ENCODE measurements at regions not wholly inside any gene's neighbourhood (a gene's known extent, or its start where the extent isn't known, plus 50 kb on each side); places are given as distances from the start of the nearest gene placed in this dataset.
"Not testable (repeated sequence)": the region's sequence is repeated elsewhere in the genome, so short reads cannot be mapped to it uniquely, and the experiment has no call there.

- no peak for DNase-seq (ENCODE audit: low spot score)
- Mint-ChIP-seq H3K27ac (no peak overlapping the region), H3K27me3 (ENCODE audit: insufficient read depth) (peaks cover 1% of the 10 kb centered on the region), H3K4me1 (ENCODE audit: low read depth) (no peaks in the 10 kb centered on the region), H3K4me3 (no peak overlapping the region), H3K36me3 (ENCODE audit: low read depth) (no peaks in the 10 kb centered on the region), H3K9me3 (peaks cover 3% of the 10 kb centered on the region)
- intact Hi-C loops (cut with micrococcal nuclease) = no loop called here
These were observed 193.2 kb downstream of the NDUFA10 start for GRCh38 chr2:239831861-239832489.

GRCh38 chr2:239831001-239831731 is 194.0 kb downstream of the NDUFA10 start:
- no peak for DNase-seq (ENCODE audit: low spot score)
- peaks cover 3% of the 10 kb centered on the region for H3K9me3 Mint-ChIP-seq
- no peaks in the 10 kb centered on the region for H3K27me3 Mint-ChIP-seq (ENCODE audit: insufficient read depth)
- H3K27ac Mint-ChIP-seq = no peak overlapping the region
- intact Hi-C loops (cut with micrococcal nuclease) = no loop called here
- H3K4me1 Mint-ChIP-seq (ENCODE audit: low read depth) = no peaks in the 10 kb centered on the region
- no peaks in the 10 kb centered on the region for H3K36me3 Mint-ChIP-seq (ENCODE audit: low read depth)
- no peak overlapping the region for H3K4me3 Mint-ChIP-seq

GRCh38 chr2:239830121-239831000 is 194.8 kb downstream of the NDUFA10 start:
- DNase-seq (ENCODE audit: low spot score) = no peak
- Mint-ChIP-seq H3K4me1 (ENCODE audit: low read depth) (no peaks in the 10 kb centered on the region), H3K4me3 (no peak overlapping the region), H3K9me3 (no peaks in the 10 kb centered on the region), H3K36me3 (ENCODE audit: low read depth) (no peaks in the 10 kb centered on the region), H3K27ac (no peak overlapping the region), H3K27me3 (ENCODE audit: insufficient read depth) (no peaks in the 10 kb centered on the region)
- intact Hi-C loops (cut with micrococcal nuclease) = no loop called here

- Mint-ChIP-seq H3K27me3 (ENCODE audit: insufficient read depth) (peaks cover under 1% of the 10 kb centered on the region), H3K9me3 (no peaks in the 10 kb centered on the region), H3K36me3 (ENCODE audit: low read depth) (no peaks in the 10 kb centered on the region), H3K27ac (no peak overlapping the region), H3K4me1 (ENCODE audit: low read depth) (no peaks in the 10 kb centered on the region), H3K4me3 (no peak overlapping the region)
- intact Hi-C loops (cut with micrococcal nuclease) = no loop called here
- no peak for DNase-seq (ENCODE audit: low spot score)
These were observed 195.8 kb downstream of the NDUFA10 start for GRCh38 chr2:239829326-239829725.

- H3K9me3 Mint-ChIP-seq; H3K36me3 Mint-ChIP-seq (ENCODE audit: low read depth); H3K27me3 Mint-ChIP-seq (ENCODE audit: insufficient read depth); H3K4me3 Mint-ChIP-seq; DNase-seq (ENCODE audit: low spot score); H3K4me1 Mint-ChIP-seq (ENCODE audit: low read depth); H3K27ac Mint-ChIP-seq; intact Hi-C loops (cut with micrococcal nuclease): not testable (repeated sequence)
These were observed 196.2 kb downstream of the NDUFA10 start for GRCh38 chr2:239828973-239829275.

- Mint-ChIP-seq H3K36me3 (ENCODE audit: low read depth) (no peaks in the 10 kb centered on the region), H3K4me1 (ENCODE audit: low read depth) (no peaks in the 10 kb centered on the region), H3K27ac (no peak overlapping the region), H3K4me3 (no peak overlapping the region), H3K27me3 (ENCODE audit: insufficient read depth) (peaks cover 2% of the 10 kb centered on the region), H3K9me3 (no peaks in the 10 kb centered on the region)
- intact Hi-C loops (cut with micrococcal nuclease) = no loop called here
- DNase-seq (ENCODE audit: low spot score) = no peak
These were observed 196.8 kb downstream of the NDUFA10 start for GRCh38 chr2:239828192-239828972.

- H3K27ac Mint-ChIP-seq = no peak overlapping the region
- H3K36me3 Mint-ChIP-seq (ENCODE audit: low read depth) = no peaks in the 10 kb centered on the region
- H3K9me3 Mint-ChIP-seq = no peaks in the 10 kb centered on the region
- no peak for DNase-seq (ENCODE audit: low spot score)
- H3K27me3 Mint-ChIP-seq (ENCODE audit: insufficient read depth) = peaks cover 2% of the 10 kb centered on the region
- H3K4me3 Mint-ChIP-seq = no peak overlapping the region
- H3K4me1 Mint-ChIP-seq (ENCODE audit: low read depth) = no peaks in the 10 kb centered on the region
- intact Hi-C loops (cut with micrococcal nuclease) = no loop called here
These were observed 197.6 kb downstream of the NDUFA10 start for GRCh38 chr2:239827523-239827890.

- peaks cover 7% of the 10 kb centered on the region for H3K27me3 Mint-ChIP-seq (ENCODE audit: insufficient read depth)
- intact Hi-C loops (cut with micrococcal nuclease) = no loop called here
- DNase-seq (ENCODE audit: low spot score) = no peak
These were observed 198.2 kb downstream of the NDUFA10 start for GRCh38 chr2:239826786-239827522.

GRCh38 chr2:239826376-239826775 is 198.8 kb downstream of the NDUFA10 start:
- Mint-ChIP-seq H3K4me3 (no peak overlapping the region), H3K27ac (no peak overlapping the region), H3K27me3 (ENCODE audit: insufficient read depth) (peaks cover 7% of the 10 kb centered on the region), H3K4me1 (ENCODE audit: low read depth) (no peaks in the 10 kb centered on the region), H3K36me3 (ENCODE audit: low read depth) (no peaks in the 10 kb centered on the region), H3K9me3 (no peaks in the 10 kb centered on the region)
- intact Hi-C loops (cut with micrococcal nuclease) = no loop called here
- no peak for DNase-seq (ENCODE audit: low spot score)

More at GRCh38 chr2:239826786-239827522, 198.2 kb downstream of the NDUFA10 start:
- H3K4me3 Mint-ChIP-seq = no peak overlapping the region
- no peaks in the 10 kb centered on the region for H3K36me3 Mint-ChIP-seq (ENCODE audit: low read depth)
- no peaks in the 10 kb centered on the region for H3K4me1 Mint-ChIP-seq (ENCODE audit: low read depth)
- H3K27ac Mint-ChIP-seq = no peak overlapping the region
- H3K9me3 Mint-ChIP-seq = no peaks in the 10 kb centered on the region

- peaks cover 9% of the 10 kb centered on the region for H3K27me3 Mint-ChIP-seq (ENCODE audit: insufficient read depth)
- intact Hi-C loops (cut with micrococcal nuclease) = no loop called here
- no peak overlapping the region for H3K4me3 Mint-ChIP-seq
- H3K27ac Mint-ChIP-seq = no peak overlapping the region
- no peaks in the 10 kb centered on the region for H3K36me3 Mint-ChIP-seq (ENCODE audit: low read depth)
- DNase-seq (ENCODE audit: low spot score) = no peak
- H3K4me1 Mint-ChIP-seq (ENCODE audit: low read depth) = no peaks in the 10 kb centered on the region
- H3K9me3 Mint-ChIP-seq = no peaks in the 10 kb centered on the region
These were observed 199.5 kb downstream of the NDUFA10 start for GRCh38 chr2:239825705-239825979.

GRCh38 chr2:239824866-239825704 is 200.1 kb downstream of the NDUFA10 start:
- DNase-seq (ENCODE audit: low spot score) = no peak
- peaks cover 9% of the 10 kb centered on the region for H3K27me3 Mint-ChIP-seq (ENCODE audit: insufficient read depth)
- intact Hi-C loops (cut with micrococcal nuclease) = no loop called here
- H3K4me1 Mint-ChIP-seq (ENCODE audit: low read depth) = no peaks in the 10 kb centered on the region
- H3K4me3 Mint-ChIP-seq = no peak overlapping the region
- H3K36me3 Mint-ChIP-seq (ENCODE audit: low read depth) = no peaks in the 10 kb centered on the region
- H3K9me3 Mint-ChIP-seq = no peaks in the 10 kb centered on the region
- H3K27ac Mint-ChIP-seq = no peak overlapping the region

All from activated T-helper 1 cell treated with anti-CD3 and anti-CD28 coated beads, Interleukin-12 subunit alpha, Interleukin-12 subunit beta, Interleukin-2, Interleukin-4 antibody, amounts not matched to agents 30 ng/mL and 10 ng/mL and 1 ng/mL, durations not matched to agents 14 hours and 24 hours and 36 hours (primary cell).